Osteocyte (in vitro differentiated cells): ENCODE measurements at regions not wholly inside any gene's neighbourhood (a gene's known extent, or its start where the extent isn't known, plus 50 kb on each side); places are given as distances from the start of the nearest gene placed in this dataset.
A peak's percentile ranks its signal among the peaks of the same experiment; 100 is the strongest.

Source experiments
- DNase-seq: peaks from one replicate; pipeline ENCODE4 v3.0.0; 2021; ENCODE audit warnings: mixed read lengths; ENCODE audit not compliant: unreplicated experiment; ENCODE audit errors: extremely low spot score
- H3K27ac Mint-ChIP-seq: one replicate; pipeline ENCODE4 v1.8.0; 2021; ENCODE audit warnings: mild to moderate bottlenecking, mixed read lengths; ENCODE audit not compliant: unreplicated experiment
- H3K27me3 Mint-ChIP-seq: one replicate; pipeline ENCODE4 v1.8.0; 2021; ENCODE audit warnings: mixed read lengths; ENCODE audit not compliant: unreplicated experiment
- H3K36me3 Mint-ChIP-seq: one replicate; pipeline ENCODE4 v1.8.0; 2021; ENCODE audit warnings: mixed read lengths; ENCODE audit not compliant: unreplicated experiment
- H3K4me1 Mint-ChIP-seq: one replicate; pipeline ENCODE4 v1.8.0; 2021; ENCODE audit warnings: mixed read lengths; ENCODE audit not compliant: unreplicated experiment
- H3K4me3 Mint-ChIP-seq: one replicate; pipeline ENCODE4 v1.8.0; 2021; ENCODE audit warnings: mild to moderate bottlenecking, moderate library complexity, mixed read lengths; ENCODE audit not compliant: unreplicated experiment
- H3K9me3 Mint-ChIP-seq: one replicate; pipeline ENCODE4 v1.8.0; 2021; ENCODE audit warnings: mixed read lengths; ENCODE audit not compliant: unreplicated experiment
- CTCF ChIP-seq: fragments of 200-600 bp; sonication (generic); IDR thresholded peaks from 2 replicates; pipeline ENCODE4 v1.5.0; 2021; ENCODE audit warnings: antibody characterized with exemption, mild to moderate bottlenecking, moderate library complexity

GRCh38 chr22:48898524-48899250 lies 929.0 kb downstream of the BRD1 start:
- TF ChIP-seq CTCF: no peak
- no peaks in the 10 kb centered on the region for H3K9me3 Mint-ChIP-seq
- no peaks in the 10 kb centered on the region for H3K4me1 Mint-ChIP-seq
- no peaks in the 10 kb centered on the region for H3K27me3 Mint-ChIP-seq
- no peak overlapping the region for H3K27ac Mint-ChIP-seq
- H3K4me3 Mint-ChIP-seq: no peak overlapping the region
- no peaks in the 10 kb centered on the region for H3K36me3 Mint-ChIP-seq
- DNase-seq: peak; percentile 77

GRCh38 chr22:48897645-48898370 lies 929.9 kb downstream of the BRD1 start:
- no peak overlapping the region for H3K27ac Mint-ChIP-seq
- H3K36me3 Mint-ChIP-seq: no peaks in the 10 kb centered on the region
- DNase-seq: peak; percentile 81
- no peak for TF ChIP-seq CTCF
- no peaks in the 10 kb centered on the region for H3K9me3 Mint-ChIP-seq
- H3K27me3 Mint-ChIP-seq: no peaks in the 10 kb centered on the region
- H3K4me3 Mint-ChIP-seq: no peak overlapping the region
- H3K4me1 Mint-ChIP-seq: no peaks in the 10 kb centered on the region

- no peak for TF ChIP-seq CTCF
- Mint-ChIP-seq H3K9me3 (no peaks in the 10 kb centered on the region), H3K36me3 (no peaks in the 10 kb centered on the region), H3K4me3 (no peak overlapping the region), H3K27ac (no peak overlapping the region), H3K27me3 (no peaks in the 10 kb centered on the region), H3K4me1 (no peaks in the 10 kb centered on the region)
- DNase-seq: peak; percentile 80
Observed at GRCh38 chr22:48896766-48897644, 930.7 kb downstream of the BRD1 start.

- H3K36me3 Mint-ChIP-seq: no peaks in the 10 kb centered on the region
- H3K4me3 Mint-ChIP-seq: no peak overlapping the region
- H3K9me3 Mint-ChIP-seq: no peaks in the 10 kb centered on the region
- H3K4me1 Mint-ChIP-seq: no peaks in the 10 kb centered on the region
- no peaks in the 10 kb centered on the region for H3K27me3 Mint-ChIP-seq
- no peak for TF ChIP-seq CTCF
- H3K27ac Mint-ChIP-seq: no peak overlapping the region
- peak; percentile 60 for DNase-seq
Observed at GRCh38 chr22:48895831-48896765, 931.6 kb downstream of the BRD1 start.
